T-helper 2 cell treated with Interferon-gamma antibody and Interleukin-4, amounts not matched to agents 5 μg/mL and 100 μg/mL, for 36 hours (primary cell): ENCODE measurements at regions not wholly inside any gene's neighbourhood (a gene's known extent, or its start where the extent isn't known, plus 50 kb on each side); places are given as distances from the start of the nearest gene placed in this dataset.
"Not testable (repeated sequence)": the region's sequence is repeated elsewhere in the genome, so short reads cannot be mapped to it uniquely, and the experiment has no call there.

Source experiments
- DNase-seq: peaks from one replicate; pipeline ENCODE4 v3.0.0; 2021; ENCODE audit warnings: low spot score
- H3K27ac Mint-ChIP-seq: one replicate; pipeline ENCODE4 v1.8.0; 2021; ENCODE audit warnings: mild to moderate bottlenecking, mixed read lengths
- H3K27me3 Mint-ChIP-seq: one replicate; pipeline ENCODE4 v1.8.0; 2021; ENCODE audit warnings: low read depth, mixed read lengths
- H3K36me3 Mint-ChIP-seq: one replicate; pipeline ENCODE4 v1.8.0; 2021; ENCODE audit warnings: low read depth, mixed read lengths
- H3K4me1 Mint-ChIP-seq: one replicate; pipeline ENCODE4 v1.8.0; 2021; ENCODE audit warnings: low read depth, mixed read lengths
- H3K4me3 Mint-ChIP-seq: one replicate; pipeline ENCODE4 v1.8.0; 2022; ENCODE audit warnings: mild to moderate bottlenecking, moderate library complexity, mixed read lengths
- H3K9me3 Mint-ChIP-seq: one replicate; pipeline ENCODE4 v1.8.0; 2021; ENCODE audit warnings: mixed read lengths

- H3K4me3 Mint-ChIP-seq, H3K4me1 Mint-ChIP-seq, DNase-seq, H3K27me3 Mint-ChIP-seq, H3K9me3 Mint-ChIP-seq, H3K27ac Mint-ChIP-seq, H3K36me3 Mint-ChIP-seq: not testable (repeated sequence)
Measured at GRCh38 chr1:143764831-143765230, 207.0 kb downstream of the FAM72C start.

- DNase-seq, H3K4me3 Mint-ChIP-seq, H3K36me3 Mint-ChIP-seq: not testable (repeated sequence)
Measured at GRCh38 chr1:143760366-143760765, 211.4 kb downstream of the FAM72C start.

GRCh38 chr1:143755961-143756360 lies 215.8 kb downstream of the FAM72C start:
- H3K27me3 Mint-ChIP-seq, H3K9me3 Mint-ChIP-seq, DNase-seq, H3K4me1 Mint-ChIP-seq, H3K36me3 Mint-ChIP-seq, H3K4me3 Mint-ChIP-seq, H3K27ac Mint-ChIP-seq: not testable (repeated sequence)

More at GRCh38 chr1:143760366-143760765, 211.4 kb downstream of the FAM72C start:
- H3K9me3 Mint-ChIP-seq, H3K4me1 Mint-ChIP-seq, H3K27ac Mint-ChIP-seq, H3K27me3 Mint-ChIP-seq: not testable (repeated sequence)

- H3K27ac Mint-ChIP-seq: no peak overlapping the region
- H3K9me3 Mint-ChIP-seq: no peaks in the 10 kb centered on the region
- no peaks in the 10 kb centered on the region for H3K27me3 Mint-ChIP-seq
- DNase-seq: no peak
- H3K36me3 Mint-ChIP-seq: peaks cover under 1% of the 10 kb centered on the region
- peaks cover 2% of the 10 kb centered on the region for H3K4me1 Mint-ChIP-seq
- no peak overlapping the region for H3K4me3 Mint-ChIP-seq
Measured at GRCh38 chr1:143748906-143749305, 222.9 kb downstream of the FAM72C start.

- DNase-seq: no peak
- no peak overlapping the region for H3K27ac Mint-ChIP-seq
- H3K36me3 Mint-ChIP-seq: no peaks in the 10 kb centered on the region
- H3K27me3 Mint-ChIP-seq: peaks cover 36% of the 10 kb centered on the region
- H3K4me1 Mint-ChIP-seq: no peaks in the 10 kb centered on the region
- H3K4me3 Mint-ChIP-seq: no peak overlapping the region
- no peaks in the 10 kb centered on the region for H3K9me3 Mint-ChIP-seq
Measured at GRCh38 chr1:143736562-143736961, 235.2 kb downstream of the FAM72C start.

- Mint-ChIP-seq H3K27ac (no peak overlapping the region), H3K36me3 (no peaks in the 10 kb centered on the region), H3K9me3 (no peaks in the 10 kb centered on the region), H3K27me3 (peaks cover 40% of the 10 kb centered on the region), H3K4me3 (peak overlapping the region; percentile 43), H3K4me1 (no peaks in the 10 kb centered on the region)
- no peak for DNase-seq
Measured at GRCh38 chr1:143735764-143736461, 235.9 kb downstream of the FAM72C start.

GRCh38 chr1:143734261-143734660 lies 237.5 kb downstream of the FAM72C start:
- not testable (repeated sequence) for H3K36me3 Mint-ChIP-seq, H3K4me1 Mint-ChIP-seq, DNase-seq, H3K4me3 Mint-ChIP-seq, H3K9me3 Mint-ChIP-seq, H3K27ac Mint-ChIP-seq
- peaks cover 41% of the 10 kb centered on the region for H3K27me3 Mint-ChIP-seq

- peaks cover 34% of the 10 kb centered on the region for H3K27me3 Mint-ChIP-seq
- not testable (repeated sequence) for H3K36me3 Mint-ChIP-seq, H3K27ac Mint-ChIP-seq, H3K4me3 Mint-ChIP-seq, H3K4me1 Mint-ChIP-seq, DNase-seq, H3K9me3 Mint-ChIP-seq
Measured at GRCh38 chr1:143730890-143731289, 240.9 kb downstream of the FAM72C start.

- peak; percentile 32 for DNase-seq
- H3K27ac Mint-ChIP-seq: peak overlapping the region; percentile 93
- H3K9me3 Mint-ChIP-seq, H3K4me1 Mint-ChIP-seq, H3K36me3 Mint-ChIP-seq: not testable (repeated sequence)
- H3K27me3 Mint-ChIP-seq: peaks cover 26% of the 10 kb centered on the region
- peak overlapping the region; percentile 62 for H3K4me3 Mint-ChIP-seq
Measured at GRCh38 chr1:143729449-143730111, 242.2 kb downstream of the FAM72C start.

GRCh38 chr1:143728802-143729448 lies 242.9 kb downstream of the FAM72C start:
- not testable (repeated sequence) for H3K36me3 Mint-ChIP-seq, H3K4me1 Mint-ChIP-seq, H3K9me3 Mint-ChIP-seq, H3K27ac Mint-ChIP-seq, H3K4me3 Mint-ChIP-seq
- peaks cover 24% of the 10 kb centered on the region for H3K27me3 Mint-ChIP-seq
- peak; percentile 24 for DNase-seq

- Mint-ChIP-seq H3K36me3 (no peaks in the 10 kb centered on the region), H3K27ac (no peak overlapping the region), H3K9me3 (no peaks in the 10 kb centered on the region), H3K4me3 (no peak overlapping the region), H3K4me1 (no peaks in the 10 kb centered on the region), H3K27me3 (peaks cover 33% of the 10 kb centered on the region)
- DNase-seq: no peak
Measured at GRCh38 chr1:143727263-143727662, 244.5 kb downstream of the FAM72C start.

GRCh38 chr1:143721024-143721373 lies 250.8 kb downstream of the FAM72C start:
- Mint-ChIP-seq H3K27ac (peak overlapping the region; percentile 33), H3K9me3 (no peaks in the 10 kb centered on the region), H3K36me3 (no peaks in the 10 kb centered on the region), H3K4me1 (peaks cover 3% of the 10 kb centered on the region), H3K27me3 (peaks cover 51% of the 10 kb centered on the region), H3K4me3 (peak overlapping the region; percentile 51)
- no peak for DNase-seq

- Mint-ChIP-seq H3K9me3 (no peaks in the 10 kb centered on the region), H3K27ac (peak overlapping the region; percentile 33), H3K36me3 (no peaks in the 10 kb centered on the region), H3K4me3 (peak overlapping the region; percentile 51), H3K4me1 (peaks cover 3% of the 10 kb centered on the region), H3K27me3 (peaks cover 51% of the 10 kb centered on the region)
- DNase-seq: peak; percentile 7
Measured at GRCh38 chr1:143720087-143721023, 251.4 kb downstream of the FAM72C start.

- Mint-ChIP-seq H3K27ac (no peak overlapping the region), H3K4me1 (peaks cover 3% of the 10 kb centered on the region), H3K4me3 (no peak overlapping the region), H3K27me3 (peaks cover 51% of the 10 kb centered on the region), H3K36me3 (no peaks in the 10 kb centered on the region), H3K9me3 (no peaks in the 10 kb centered on the region)
- no peak for DNase-seq
Measured at GRCh38 chr1:143718524-143718923, 253.3 kb downstream of the FAM72C start.
